ENCODE measurements at regions not wholly inside any gene's neighbourhood (a gene's known extent, or its start where the extent isn't known, plus 50 kb on each side); places are given as distances from the start of the nearest gene placed in this dataset.

- no peaks in the 10 kb centered on the region for H3K9me3 Mint-ChIP-seq
- no peak overlapping the region for H3K4me3 Mint-ChIP-seq
- H3K27me3 Mint-ChIP-seq (ENCODE audit: low read depth), result peaks cover 7% of the 10 kb centered on the region
- no peak for DNase-seq (ENCODE audit: low read depth, low spot score)
- no peak overlapping the region for H3K27ac Mint-ChIP-seq (ENCODE audit: unreplicated experiment)
- H3K36me3 Mint-ChIP-seq (ENCODE audit: low read depth), result no peaks in the 10 kb centered on the region
- TF ChIP-seq CTCF (conservative IDR thresholded peaks at IDR 0.05), result no peak
- H3K4me1 Mint-ChIP-seq, result peaks cover 34% of the 10 kb centered on the region
Observed at GRCh38 chr1:81584398-81584797, 216.3 kb upstream of the ADGRL2 start.

GRCh38 chr1:81583878-81584277 lies 216.9 kb upstream of the ADGRL2 start:
- no peak for DNase-seq (ENCODE audit: low read depth, low spot score)
- no peak overlapping the region for H3K27ac Mint-ChIP-seq (ENCODE audit: unreplicated experiment)
- TF ChIP-seq CTCF (conservative IDR thresholded peaks at IDR 0.05), result no peak
- no peaks in the 10 kb centered on the region for H3K9me3 Mint-ChIP-seq
- H3K27me3 Mint-ChIP-seq (ENCODE audit: low read depth), result peaks cover 10% of the 10 kb centered on the region
- H3K4me1 Mint-ChIP-seq, result peaks cover 37% of the 10 kb centered on the region
- H3K36me3 Mint-ChIP-seq (ENCODE audit: low read depth), result no peaks in the 10 kb centered on the region
- H3K4me3 Mint-ChIP-seq, result no peak overlapping the region

- Mint-ChIP-seq H3K27ac (ENCODE audit: unreplicated experiment) (no peak overlapping the region), H3K9me3 (no peaks in the 10 kb centered on the region), H3K4me1 (peaks cover 40% of the 10 kb centered on the region), H3K27me3 (ENCODE audit: low read depth) (peaks cover 16% of the 10 kb centered on the region), H3K36me3 (ENCODE audit: low read depth) (no peaks in the 10 kb centered on the region), H3K4me3 (no peak overlapping the region)
- no peak for DNase-seq (ENCODE audit: low read depth, low spot score)
- no peak for TF ChIP-seq CTCF (conservative IDR thresholded peaks at IDR 0.05)
Observed at GRCh38 chr1:81582467-81582986, 218.2 kb upstream of the ADGRL2 start.

GRCh38 chr1:81578867-81579266 lies 221.9 kb upstream of the ADGRL2 start:
- Mint-ChIP-seq H3K27me3 (ENCODE audit: low read depth) (peaks cover 32% of the 10 kb centered on the region), H3K36me3 (ENCODE audit: low read depth) (no peaks in the 10 kb centered on the region), H3K4me1 (peaks cover 29% of the 10 kb centered on the region), H3K4me3 (no peak overlapping the region), H3K27ac (ENCODE audit: unreplicated experiment) (no peak overlapping the region), H3K9me3 (no peaks in the 10 kb centered on the region)
- no peak for TF ChIP-seq CTCF (conservative IDR thresholded peaks at IDR 0.05)
- no peak for DNase-seq (ENCODE audit: low read depth, low spot score)

- Mint-ChIP-seq H3K4me3 (peak overlapping the region; percentile 3), H3K27me3 (ENCODE audit: low read depth) (peaks cover 38% of the 10 kb centered on the region), H3K4me1 (peaks cover 30% of the 10 kb centered on the region), H3K27ac (ENCODE audit: unreplicated experiment) (no peak overlapping the region), H3K9me3 (no peaks in the 10 kb centered on the region), H3K36me3 (ENCODE audit: low read depth) (no peaks in the 10 kb centered on the region)
- DNase-seq (ENCODE audit: low read depth, low spot score), result no peak
- no peak for TF ChIP-seq CTCF (conservative IDR thresholded peaks at IDR 0.05)
Observed at GRCh38 chr1:81577004-81577697, 223.6 kb upstream of the ADGRL2 start.
